ENCODE measurements at regions not wholly inside any gene's neighbourhood (a gene's known extent, or its start where the extent isn't known, plus 50 kb on each side); places are given as distances from the start of the nearest gene placed in this dataset.

DNA sequence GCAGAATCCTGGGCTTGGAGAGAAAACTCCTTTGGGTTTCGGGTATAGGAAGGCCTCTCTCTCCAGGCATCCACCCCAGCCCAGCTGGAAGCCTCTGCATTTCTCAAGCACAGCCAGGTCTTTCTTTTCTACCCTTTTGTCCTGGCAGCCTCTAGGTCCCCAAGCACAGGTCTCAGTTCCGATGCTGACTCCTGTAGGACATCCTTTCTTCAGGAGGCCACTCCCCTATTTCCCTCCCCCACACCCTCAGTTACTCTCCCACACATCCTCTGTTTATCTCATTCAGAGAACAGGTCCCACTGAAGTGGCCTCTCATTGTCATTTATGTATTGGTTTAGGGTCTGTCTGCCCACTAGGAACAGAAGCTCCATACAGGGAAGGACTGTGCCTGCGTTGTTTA is 352.6 kb downstream of the VRK1 start:
- TF ChIP-seq, protein P1, sequence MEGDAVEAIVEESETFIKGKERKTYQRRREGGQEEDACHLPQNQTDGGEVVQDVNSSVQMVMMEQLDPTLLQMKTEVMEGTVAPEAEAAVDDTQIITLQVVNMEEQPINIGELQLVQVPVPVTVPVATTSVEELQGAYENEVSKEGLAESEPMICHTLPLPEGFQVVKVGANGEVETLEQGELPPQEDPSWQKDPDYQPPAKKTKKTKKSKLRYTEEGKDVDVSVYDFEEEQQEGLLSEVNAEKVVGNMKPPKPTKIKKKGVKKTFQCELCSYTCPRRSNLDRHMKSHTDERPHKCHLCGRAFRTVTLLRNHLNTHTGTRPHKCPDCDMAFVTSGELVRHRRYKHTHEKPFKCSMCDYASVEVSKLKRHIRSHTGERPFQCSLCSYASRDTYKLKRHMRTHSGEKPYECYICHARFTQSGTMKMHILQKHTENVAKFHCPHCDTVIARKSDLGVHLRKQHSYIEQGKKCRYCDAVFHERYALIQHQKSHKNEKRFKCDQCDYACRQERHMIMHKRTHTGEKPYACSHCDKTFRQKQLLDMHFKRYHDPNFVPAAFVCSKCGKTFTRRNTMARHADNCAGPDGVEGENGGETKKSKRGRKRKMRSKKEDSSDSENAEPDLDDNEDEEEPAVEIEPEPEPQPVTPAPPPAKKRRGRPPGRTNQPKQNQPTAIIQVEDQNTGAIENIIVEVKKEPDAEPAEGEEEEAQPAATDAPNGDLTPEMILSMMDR (IDR thresholded peaks at IDR 0.05; ENCODE audit: insufficient read depth, low read depth, low read length), result no peak
- TF ChIP-seq EZH2 (IDR thresholded peaks at IDR 0.05; ENCODE audit: insufficient read depth, low read length), result no peak

Data from astrocyte (in vitro differentiated cells and primary cell).